ENCODE measurements at regions not wholly inside any gene's neighbourhood (a gene's known extent, or its start where the extent isn't known, plus 50 kb on each side); places are given as distances from the start of the nearest gene placed in this dataset.
"Not testable (repeated sequence)": the region's sequence is repeated elsewhere in the genome, so short reads cannot be mapped to it uniquely, and the experiment has no call there.

- DNase-seq: no peak
Measured at GRCh38 chr7:138169441-138169851, 93.2 kb downstream of the AKR1D1 start.

DNA sequence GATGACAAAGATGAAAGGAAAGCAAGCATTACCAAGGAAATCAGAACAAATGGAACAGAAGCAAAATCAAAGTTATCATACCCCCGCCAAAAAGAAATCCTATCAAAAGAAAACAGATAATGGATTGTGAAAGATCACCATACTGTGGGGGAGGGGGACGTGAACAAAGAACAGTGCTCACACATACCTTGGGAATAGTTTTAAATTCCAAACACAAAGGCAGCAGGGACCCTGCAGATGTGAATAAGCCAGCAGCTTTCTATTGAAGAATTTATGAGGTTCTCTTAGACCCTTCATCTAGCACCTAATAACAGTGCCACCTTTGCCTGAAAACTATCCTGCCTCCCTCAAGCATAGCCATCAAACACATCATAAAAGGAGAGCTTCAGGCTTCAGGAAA, 94.0 kb downstream of the AKR1D1 start:
- no peak for DNase-seq

- DNase-seq: no peak
Measured at GRCh38 chr7:138170959-138171703, 94.9 kb downstream of the AKR1D1 start.

GRCh38 chr7:138173548-138173947, 97.3 kb downstream of the AKR1D1 start:
- DNase-seq: no peak

GRCh38 chr7:138176060-138176459, 99.8 kb downstream of the AKR1D1 start:
- no peak for DNase-seq

- DNase-seq: no peak
Measured at GRCh38 chr7:138184191-138184590, 107.9 kb downstream of the AKR1D1 start.

- DNase-seq: no peak
Measured at GRCh38 chr7:138185132-138185908, 109.1 kb downstream of the AKR1D1 start.

DNA sequence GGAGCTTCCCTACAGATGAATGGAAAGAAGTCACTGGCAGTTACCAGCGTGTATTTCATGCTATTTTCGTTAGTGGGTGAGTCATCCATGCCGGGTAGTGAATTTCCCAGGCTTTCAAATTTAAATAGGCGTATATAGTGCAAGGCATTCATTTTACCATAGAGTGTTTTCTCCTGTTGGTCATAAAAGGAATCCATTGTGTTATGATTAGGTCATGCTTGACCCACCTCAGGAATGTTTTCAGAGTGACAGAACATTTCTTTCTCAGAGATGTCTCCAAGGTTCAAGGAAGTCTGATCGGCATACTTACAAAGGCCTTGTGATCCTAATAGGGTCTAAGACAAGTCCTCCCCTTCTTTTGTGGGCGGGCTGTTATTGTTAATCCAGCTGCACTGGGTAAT, 110.7 kb downstream of the AKR1D1 start:
- no peak for DNase-seq

DNA sequence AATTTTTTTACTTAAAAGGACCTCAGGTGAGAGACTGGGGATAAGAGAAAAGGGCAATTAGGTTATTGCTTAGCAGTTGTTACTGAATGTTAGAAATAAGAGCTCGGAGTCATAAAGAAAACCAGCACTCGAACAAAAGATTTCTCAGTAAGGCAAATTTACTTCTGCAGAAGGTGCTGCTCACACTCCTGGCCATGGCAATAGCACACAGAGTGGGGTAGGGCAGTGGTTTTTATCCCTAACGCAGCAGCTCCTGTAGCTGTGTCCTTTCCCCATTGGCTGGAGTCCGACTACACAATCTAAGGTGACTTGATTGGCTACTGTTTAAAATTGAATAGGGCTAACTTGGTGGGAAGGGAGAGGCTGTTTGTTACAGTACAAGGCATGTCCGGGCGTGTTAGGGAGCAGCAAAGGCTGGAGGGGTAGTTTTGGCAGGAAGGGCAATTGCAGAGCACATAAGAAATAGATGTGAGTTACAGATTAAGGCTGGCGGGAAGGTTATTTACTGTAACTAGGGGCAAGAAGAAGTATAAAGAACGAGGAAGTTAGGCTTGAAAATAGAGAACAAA, 112.1 kb downstream of the AKR1D1 start:
- no peak for DNase-seq

- DNase-seq: no peak
Measured at GRCh38 chr7:138194567-138194966, 118.3 kb downstream of the AKR1D1 start.

DNA sequence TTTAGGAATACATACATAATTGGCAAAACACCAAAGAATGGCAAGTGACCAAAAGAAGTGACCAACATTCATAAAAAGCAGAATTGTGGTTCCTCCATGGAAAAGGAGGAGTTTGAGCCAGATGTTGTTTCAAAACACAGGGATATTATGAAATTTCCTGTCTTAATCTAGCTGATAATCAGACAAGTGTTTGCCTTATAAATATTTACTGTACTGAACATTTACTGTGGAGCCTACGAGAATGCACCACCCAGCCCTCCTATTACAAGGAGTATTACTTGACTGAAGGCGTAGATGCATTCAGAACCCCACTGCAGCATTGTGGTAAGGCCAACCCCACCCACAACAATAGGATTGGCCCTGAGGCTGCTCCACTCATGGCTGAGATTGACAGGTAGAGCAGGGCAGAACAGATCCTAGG, 118.9 kb downstream of the AKR1D1 start:
- DNase-seq: peak; percentile 12

GRCh38 chr7:138196503-138196946, 120.3 kb downstream of the AKR1D1 start:
- DNase-seq: peak; percentile 64

- DNase-seq: no peak
Measured at GRCh38 chr7:138196971-138197896, 121.0 kb downstream of the AKR1D1 start.

GRCh38 chr7:138204285-138204981, 128.2 kb downstream of the AKR1D1 start:
- DNase-seq: no peak

DNA sequence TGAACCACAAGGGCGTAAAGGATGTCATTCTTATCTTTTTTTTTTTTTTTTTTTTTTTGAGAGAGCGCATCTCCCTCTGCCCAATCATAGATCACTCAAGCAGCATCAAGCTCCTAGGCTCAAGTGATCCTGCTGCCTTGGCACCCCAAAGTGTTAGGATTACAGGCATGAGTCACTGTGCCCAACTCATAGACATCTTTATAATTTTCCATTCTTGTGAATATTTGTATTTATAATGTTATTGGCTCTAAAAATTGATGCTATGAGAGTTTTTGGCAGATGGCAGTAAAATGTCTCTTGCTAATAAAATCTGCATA, 128.7 kb downstream of the AKR1D1 start:
- no peak for DNase-seq

DNA sequence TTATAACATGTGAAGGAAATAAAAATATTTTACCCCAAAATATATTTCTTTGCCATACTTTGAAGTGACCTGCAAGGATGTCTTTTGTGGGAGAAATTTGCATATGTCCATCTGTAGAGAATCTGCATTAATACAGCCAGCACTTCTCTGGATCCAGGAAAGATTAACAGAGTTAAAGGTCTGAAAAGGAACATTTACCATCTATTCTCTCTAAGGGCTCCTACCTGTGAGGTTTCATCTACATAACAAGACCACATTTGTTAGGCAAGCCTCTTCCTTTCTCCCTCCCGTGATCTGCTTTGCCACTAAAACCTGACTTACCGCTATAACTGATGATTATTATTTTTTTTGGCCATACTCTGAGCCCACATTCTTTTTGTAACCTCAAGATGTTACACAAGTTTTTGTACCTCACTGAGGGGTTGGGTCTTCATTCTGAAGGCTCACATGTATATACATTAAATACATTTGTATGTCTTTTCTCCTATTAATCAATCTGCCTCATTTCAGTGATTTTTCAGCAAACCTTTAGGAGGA, 129.4 kb downstream of the AKR1D1 start:
- no peak for DNase-seq

GRCh38 chr7:138207555-138207971, 131.3 kb downstream of the AKR1D1 start:
- DNase-seq: no peak

DNA sequence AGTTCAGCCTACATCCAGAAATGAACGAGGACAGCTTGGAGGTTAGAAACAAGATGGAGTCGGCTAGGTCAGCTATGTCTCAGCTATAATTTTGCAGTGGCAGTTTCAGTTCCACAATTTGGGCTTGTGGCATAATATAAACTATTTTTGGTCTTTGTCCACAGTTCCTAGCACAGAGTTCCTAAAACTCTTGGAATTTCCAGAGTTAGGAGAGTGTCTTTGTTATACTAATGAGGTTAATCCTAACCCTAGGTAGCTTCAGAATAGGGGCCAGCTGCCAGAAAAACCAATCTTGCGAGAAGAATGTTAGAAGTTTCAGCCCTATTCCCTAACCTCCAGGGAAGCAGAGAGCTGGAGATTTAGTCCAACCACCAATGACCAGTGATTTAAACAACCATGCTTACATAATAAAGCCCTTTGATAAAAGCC, 131.9 kb downstream of the AKR1D1 start:
- no peak for DNase-seq

DNA sequence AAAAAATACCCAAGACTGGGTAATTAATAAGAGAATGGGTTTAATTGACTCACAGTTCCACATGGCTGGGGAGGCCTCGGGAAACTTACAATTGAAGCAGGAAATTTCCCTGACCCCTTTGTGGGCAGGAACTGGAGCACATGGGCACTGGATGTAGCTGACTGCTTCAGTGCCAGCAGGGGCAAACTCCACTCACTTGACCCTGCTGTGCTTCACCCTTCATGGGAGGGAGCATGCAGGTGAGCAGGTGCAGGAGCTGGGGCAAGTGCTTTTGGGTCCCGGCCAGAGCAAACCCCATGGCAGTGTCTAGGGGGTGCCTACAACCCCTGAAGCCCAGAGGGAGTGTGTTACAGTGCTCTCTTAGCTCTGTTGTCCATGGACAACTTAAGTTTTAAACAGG, 132.6 kb downstream of the AKR1D1 start:
- DNase-seq: no peak

DNA sequence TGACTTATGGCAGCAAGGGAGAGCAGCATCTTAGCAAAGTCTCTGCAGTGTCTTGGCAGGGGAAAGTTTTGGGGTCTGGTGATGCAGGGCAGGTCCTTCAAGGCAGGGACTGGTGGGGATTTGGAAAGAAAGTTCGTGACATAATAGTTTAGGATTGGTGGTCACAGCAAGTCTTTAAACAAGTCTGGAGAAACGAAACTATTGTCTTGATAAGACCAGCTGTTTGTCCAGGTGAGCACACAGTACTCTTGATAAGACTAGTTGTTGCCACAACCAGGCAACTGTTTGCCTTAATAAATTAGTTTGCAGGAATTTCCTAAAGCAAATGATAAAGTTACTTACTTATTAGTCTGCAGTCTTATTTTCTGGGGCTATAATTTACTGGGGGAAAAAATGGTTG, 136.1 kb downstream of the AKR1D1 start:
- DNase-seq: no peak

GRCh38 chr7:138214926-138215325, 138.7 kb downstream of the AKR1D1 start:
- DNase-seq: no peak

DNA sequence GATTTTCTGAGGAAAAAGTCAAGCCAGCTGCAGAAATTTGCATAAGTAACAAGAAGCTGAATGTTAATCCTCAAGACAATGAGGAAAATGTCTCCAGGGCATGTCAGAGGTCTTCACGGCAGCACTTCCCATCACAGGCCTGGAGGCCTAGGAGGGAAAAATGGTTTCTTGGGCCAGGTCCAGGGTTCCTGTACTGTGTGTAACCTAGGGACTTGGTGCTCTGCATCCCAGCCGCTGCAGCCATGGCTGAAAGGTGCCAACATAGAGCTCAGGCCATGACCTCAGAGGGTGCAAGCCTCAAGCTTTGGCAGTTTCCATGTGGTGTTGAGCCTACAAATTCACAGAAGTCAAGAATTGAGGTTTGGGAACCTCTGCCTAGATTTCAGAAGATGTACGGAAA, 144.1 kb downstream of the AKR1D1 start:
- DNase-seq: not testable (repeated sequence)

All from hematopoietic multipotent progenitor cell treated with erythropoietin and hydrocortisone succinate and interleukin-3 and kit ligand, for 6 days (in vitro differentiated cells).